ENCODE measurements at regions not wholly inside any gene's neighbourhood (a gene's known extent, or its start where the extent isn't known, plus 50 kb on each side); places are given as distances from the start of the nearest gene placed in this dataset.

GRCh38 chr4:122548886-122549630, 71.8 kb downstream of the IL21 start:
- Histone ChIP-seq H3K36me3 (ENCODE audit: insufficient read depth, low read length) (no peaks in the 10 kb centered on the region), H3K79me2 (ENCODE audit: insufficient read depth, low read depth, low read length) (no peaks in the 10 kb centered on the region), H3K4me3 (ENCODE audit: low read depth, low read length, poor library complexity, severe bottlenecking) (no peak overlapping the region), H3K9me2 (ENCODE audit: insufficient read depth, low read length) (no peaks in the 10 kb centered on the region), H3K4me2 (ENCODE audit: low read length) (no peak overlapping the region), H3K9me3 (ENCODE audit: low read length) (no peaks in the 10 kb centered on the region), H4K20me1 (ENCODE audit: insufficient read depth, low read length) (no peaks in the 10 kb centered on the region), H2AFZ (ENCODE audit: low read length) (no peak overlapping the region), H3K4me1 (ENCODE audit: insufficient read depth, low read length, poor library complexity, severe bottlenecking) (no peaks in the 10 kb centered on the region), H3K27ac (ENCODE audit: low read depth, low read length, poor library complexity, severe bottlenecking) (no peak overlapping the region)
- intact Hi-C loops (cut with micrococcal nuclease; ENCODE audit: unreplicated experiment) = no loop called here
- BruUV-seq (replicated peaks) = no TSS peak
- ChIA-PET POLR2A (no interaction called here), CTCF (ENCODE audit: unreplicated experiment) (no interaction called here)
- DNase-seq (ENCODE audit: low spot score) = no peak
- no peak for TF ChIP-seq EZH2phosphoT487 (IDR thresholded peaks at IDR 0.05; ENCODE audit: borderline replicate concordance, low read depth, low read length)
- TF ChIP-seq, protein P1, sequence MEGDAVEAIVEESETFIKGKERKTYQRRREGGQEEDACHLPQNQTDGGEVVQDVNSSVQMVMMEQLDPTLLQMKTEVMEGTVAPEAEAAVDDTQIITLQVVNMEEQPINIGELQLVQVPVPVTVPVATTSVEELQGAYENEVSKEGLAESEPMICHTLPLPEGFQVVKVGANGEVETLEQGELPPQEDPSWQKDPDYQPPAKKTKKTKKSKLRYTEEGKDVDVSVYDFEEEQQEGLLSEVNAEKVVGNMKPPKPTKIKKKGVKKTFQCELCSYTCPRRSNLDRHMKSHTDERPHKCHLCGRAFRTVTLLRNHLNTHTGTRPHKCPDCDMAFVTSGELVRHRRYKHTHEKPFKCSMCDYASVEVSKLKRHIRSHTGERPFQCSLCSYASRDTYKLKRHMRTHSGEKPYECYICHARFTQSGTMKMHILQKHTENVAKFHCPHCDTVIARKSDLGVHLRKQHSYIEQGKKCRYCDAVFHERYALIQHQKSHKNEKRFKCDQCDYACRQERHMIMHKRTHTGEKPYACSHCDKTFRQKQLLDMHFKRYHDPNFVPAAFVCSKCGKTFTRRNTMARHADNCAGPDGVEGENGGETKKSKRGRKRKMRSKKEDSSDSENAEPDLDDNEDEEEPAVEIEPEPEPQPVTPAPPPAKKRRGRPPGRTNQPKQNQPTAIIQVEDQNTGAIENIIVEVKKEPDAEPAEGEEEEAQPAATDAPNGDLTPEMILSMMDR (conservative IDR thresholded peaks at IDR 0.05; ENCODE audit: low read length) = no peak

DNA sequence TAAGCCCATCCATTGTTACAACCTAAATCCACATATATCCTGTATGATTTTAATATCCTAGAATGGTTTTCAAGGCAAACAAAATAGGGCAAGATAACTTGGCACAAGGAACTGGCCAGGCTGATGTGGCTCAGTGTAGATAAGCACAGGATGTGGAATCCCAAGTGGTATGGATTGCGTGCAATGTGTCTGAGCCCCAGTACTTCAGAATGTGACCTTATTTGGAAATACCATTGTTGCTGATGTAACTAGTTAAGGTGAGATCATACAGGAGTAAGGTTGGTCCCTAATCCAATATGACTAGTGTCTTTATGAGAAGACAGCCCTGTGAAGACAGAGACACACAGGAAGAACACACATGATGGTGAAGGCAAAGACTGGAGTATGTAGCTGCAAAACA, 72.4 kb downstream of the IL21 start:
- H3K9me3 ChIP-seq (ENCODE audit: low read length) = no peaks in the 10 kb centered on the region
- ChIA-PET POLR2A (no interaction called here), CTCF (ENCODE audit: unreplicated experiment) (no interaction called here)
- H3K36me3 ChIP-seq (ENCODE audit: insufficient read depth, low read length) = no peaks in the 10 kb centered on the region
- no peak for TF ChIP-seq EZH2phosphoT487 (IDR thresholded peaks at IDR 0.05; ENCODE audit: borderline replicate concordance, low read depth, low read length)
- TF ChIP-seq, protein P1 (conservative IDR thresholded peaks at IDR 0.05; ENCODE audit: low read length) = no peak
- no peaks in the 10 kb centered on the region for H3K9me2 ChIP-seq (ENCODE audit: insufficient read depth, low read length)
- no peaks in the 10 kb centered on the region for H3K4me1 ChIP-seq (ENCODE audit: insufficient read depth, low read length, poor library complexity, severe bottlenecking)
- no peak overlapping the region for H3K27ac ChIP-seq (ENCODE audit: low read depth, low read length, poor library complexity, severe bottlenecking)
- H2AFZ ChIP-seq (ENCODE audit: low read length) = no peak overlapping the region
- no peak for DNase-seq (ENCODE audit: low spot score)
- BruUV-seq (replicated peaks) = no TSS peak
- H3K79me2 ChIP-seq (ENCODE audit: insufficient read depth, low read depth, low read length) = no peaks in the 10 kb centered on the region
- H3K4me2 ChIP-seq (ENCODE audit: low read length) = no peak overlapping the region
- intact Hi-C loops (cut with micrococcal nuclease; ENCODE audit: unreplicated experiment) = no loop called here
- H4K20me1 ChIP-seq (ENCODE audit: insufficient read depth, low read length) = no peaks in the 10 kb centered on the region
- no peak overlapping the region for H3K4me3 ChIP-seq (ENCODE audit: low read depth, low read length, poor library complexity, severe bottlenecking)

- no peak for TF ChIP-seq EZH2phosphoT487 (IDR thresholded peaks at IDR 0.05; ENCODE audit: borderline replicate concordance, low read depth, low read length)
- TF ChIP-seq, protein P1 (conservative IDR thresholded peaks at IDR 0.05; ENCODE audit: low read length) = no peak
- CTCF ChIA-PET (ENCODE audit: unreplicated experiment) = no interaction called here
- H3K4me1 ChIP-seq (ENCODE audit: insufficient read depth, low read length, poor library complexity, severe bottlenecking) = no peaks in the 10 kb centered on the region
- POLR2A ChIA-PET = interaction anchor here (0.7 kb wide), 1 partner anchor 84 kb away, joined by 3 read pairs; no protein-coding TSS in a partner anchor
- H3K9me2 ChIP-seq (ENCODE audit: insufficient read depth, low read length) = no peaks in the 10 kb centered on the region
- intact Hi-C loops (cut with micrococcal nuclease; ENCODE audit: unreplicated experiment) = no loop called here
- no peaks in the 10 kb centered on the region for H3K36me3 ChIP-seq (ENCODE audit: insufficient read depth, low read length)
- H3K9me3 ChIP-seq (ENCODE audit: low read length) = no peaks in the 10 kb centered on the region
- no peaks in the 10 kb centered on the region for H4K20me1 ChIP-seq (ENCODE audit: insufficient read depth, low read length)
- no TSS peak for BruUV-seq (replicated peaks)
- H3K27ac ChIP-seq (ENCODE audit: low read depth, low read length, poor library complexity, severe bottlenecking) = no peak overlapping the region
- no peak overlapping the region for H2AFZ ChIP-seq (ENCODE audit: low read length)
- no peak for DNase-seq (ENCODE audit: low spot score)
- H3K4me3 ChIP-seq (ENCODE audit: low read depth, low read length, poor library complexity, severe bottlenecking) = no peak overlapping the region
- no peaks in the 10 kb centered on the region for H3K79me2 ChIP-seq (ENCODE audit: insufficient read depth, low read depth, low read length)
- no peak overlapping the region for H3K4me2 ChIP-seq (ENCODE audit: low read length)
Observed at GRCh38 chr4:122542411-122543236, 78.2 kb downstream of the IL21 start.

Measured in OCI-LY7 (cell line).